ENCODE measurements at regions not wholly inside any gene's neighbourhood (a gene's known extent, or its start where the extent isn't known, plus 50 kb on each side); places are given as distances from the start of the nearest gene placed in this dataset.
"Not testable (repeated sequence)": the region's sequence is repeated elsewhere in the genome, so short reads cannot be mapped to it uniquely, and the experiment has no call there.

GRCh38 chr4:117014236-117014635 is 71.1 kb downstream of the TRAM1L1 start:
- H3K36me3 ChIP-seq (ENCODE audit: low read depth), result no peaks in the 10 kb centered on the region; the same call in 1 of the 2 replicates
- H3F3A ChIP-seq (ENCODE audit: insufficient read depth), result no peaks in the 10 kb centered on the region
- no peak overlapping the region for H3K4me2 ChIP-seq (ENCODE audit: unreplicated experiment)
- H3K9ac ChIP-seq, result no peak overlapping the region
- 24 to 26% methylated on average over 3 of the region's 3 CpGs for WGBS, 2 experiments (ENCODE audit: low coverage in 1 of 2, low lambda C conversion rate in 2 of 2, missing lambda C conversion rate in 2 of 2)
- H2AFZ ChIP-seq, result no peak overlapping the region
- in situ Hi-C loops (cut with MboI), result no loop called here
- no peak overlapping the region for H3K27ac ChIP-seq
- no peaks in the 10 kb centered on the region for H3K27me3 ChIP-seq (replicated peaks; ENCODE audit: insufficient read depth)
- DNase-seq, result no peak
- no peaks in the 10 kb centered on the region for H3K9me2 ChIP-seq (ENCODE audit: insufficient read depth)
- no peaks in the 10 kb centered on the region for H3K9me3 ChIP-seq (ENCODE audit: low read depth)
- TF ChIP-seq EZH2phosphoT487 (IDR thresholded peaks at IDR 0.05; ENCODE audit: insufficient read depth, low read depth) (no peak), EZH2 (IDR thresholded peaks at IDR 0.05; ENCODE audit: insufficient read depth, poor library complexity, severe bottlenecking) (no peak)
- no peaks in the 10 kb centered on the region for H3K79me2 ChIP-seq (ENCODE audit: insufficient read depth)
- H4K20me1 ChIP-seq (ENCODE audit: insufficient read depth), result no peaks in the 10 kb centered on the region
- no peak overlapping the region for H3K4me3 ChIP-seq
- no peaks in the 10 kb centered on the region for H3K4me1 ChIP-seq (ENCODE audit: insufficient read depth)

DNA sequence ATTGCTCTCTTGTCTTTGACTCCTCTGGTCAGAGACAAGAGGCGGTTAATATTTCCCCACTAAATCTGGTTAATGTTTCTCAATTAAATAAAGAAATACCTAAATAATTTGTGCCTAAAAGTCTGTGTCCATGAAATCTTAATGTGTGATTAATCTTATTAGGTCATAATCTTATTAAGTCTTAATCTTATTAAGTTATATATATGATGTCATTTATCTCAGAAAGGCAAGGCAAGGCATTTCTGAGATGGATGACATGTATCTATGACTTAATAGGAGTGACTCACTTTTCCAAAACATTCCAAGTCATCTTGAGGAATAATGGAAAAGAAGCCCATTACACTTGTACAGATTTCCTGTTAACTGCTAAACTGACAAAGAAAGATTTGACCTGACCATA is 74.7 kb downstream of the TRAM1L1 start:
- Histone ChIP-seq H3K4me1 (ENCODE audit: insufficient read depth) (no peaks in the 10 kb centered on the region), H3K27me3 (replicated peaks; ENCODE audit: insufficient read depth) (no peaks in the 10 kb centered on the region), H3K36me3 (ENCODE audit: low read depth) (no peaks in the 10 kb centered on the region; the same call in 1 of the 2 replicates), H3K4me2 (ENCODE audit: unreplicated experiment) (no peak overlapping the region), H3K9me2 (ENCODE audit: insufficient read depth) (no peaks in the 10 kb centered on the region), H3K4me3 (no peak overlapping the region), H2AFZ (no peak overlapping the region), H3K9me3 (ENCODE audit: low read depth) (no peaks in the 10 kb centered on the region), H4K20me1 (ENCODE audit: insufficient read depth) (no peaks in the 10 kb centered on the region), H3F3A (ENCODE audit: insufficient read depth) (no peaks in the 10 kb centered on the region), H3K27ac (no peak overlapping the region), H3K79me2 (ENCODE audit: insufficient read depth) (no peaks in the 10 kb centered on the region), H3K9ac (no peak overlapping the region)
- in situ Hi-C loops (cut with MboI), result no loop called here
- TF ChIP-seq EZH2phosphoT487 (IDR thresholded peaks at IDR 0.05; ENCODE audit: insufficient read depth, low read depth), result no peak
- no peak for TF ChIP-seq EZH2 (IDR thresholded peaks at IDR 0.05; ENCODE audit: insufficient read depth, poor library complexity, severe bottlenecking)
- DNase-seq, result no peak
- 63% methylated on average over 1 of the region's 1 CpG for WGBS, 2 experiments (ENCODE audit: low coverage in 1 of 2, low lambda C conversion rate in 2 of 2, missing lambda C conversion rate in 2 of 2)

DNA sequence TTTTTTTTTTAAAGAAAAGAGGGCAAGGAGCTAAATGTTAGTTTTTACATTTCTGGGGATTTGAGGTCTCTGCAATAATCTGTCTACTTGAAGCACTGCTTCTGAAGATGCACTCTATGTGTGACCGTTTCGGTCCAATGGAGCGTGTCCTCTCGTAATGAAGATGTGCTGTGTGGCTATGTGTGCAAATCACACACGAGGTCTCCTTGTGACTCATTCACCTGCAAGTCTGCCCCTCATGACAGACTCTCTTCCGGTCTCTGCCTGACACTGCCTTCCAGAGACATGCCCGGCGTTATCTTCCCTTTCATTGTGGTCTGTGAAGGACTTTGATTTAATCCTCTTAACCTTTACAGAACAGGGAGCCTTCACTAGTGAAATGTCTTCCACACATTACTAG is 84.3 kb downstream of the TRAM1L1 start:
- H3K79me2 ChIP-seq (ENCODE audit: insufficient read depth), result no peaks in the 10 kb centered on the region
- H2AFZ ChIP-seq, result no peak overlapping the region
- peaks cover 3% of the 10 kb centered on the region for H3K9me3 ChIP-seq (ENCODE audit: low read depth)
- no peak overlapping the region for H3K9ac ChIP-seq
- H3K27ac ChIP-seq, result no peak overlapping the region
- 48 to 56% methylated on average over 8 of the region's 8 CpGs for WGBS, 2 experiments (ENCODE audit: low coverage in 1 of 2, low lambda C conversion rate in 2 of 2, missing lambda C conversion rate in 2 of 2)
- no peaks in the 10 kb centered on the region for H3F3A ChIP-seq (ENCODE audit: insufficient read depth)
- no peak overlapping the region for H3K4me2 ChIP-seq (ENCODE audit: unreplicated experiment)
- H3K4me3 ChIP-seq, result no peak overlapping the region
- no peaks in the 10 kb centered on the region for H3K36me3 ChIP-seq (ENCODE audit: low read depth)
- no peaks in the 10 kb centered on the region for H4K20me1 ChIP-seq (ENCODE audit: insufficient read depth)
- no peaks in the 10 kb centered on the region for H3K4me1 ChIP-seq (ENCODE audit: insufficient read depth)
- in situ Hi-C loops (cut with MboI), result no loop called here
- no peaks in the 10 kb centered on the region for H3K9me2 ChIP-seq (ENCODE audit: insufficient read depth)
- no peaks in the 10 kb centered on the region for H3K27me3 ChIP-seq (replicated peaks; ENCODE audit: insufficient read depth)
- TF ChIP-seq EZH2phosphoT487 (IDR thresholded peaks at IDR 0.05; ENCODE audit: insufficient read depth, low read depth) (no peak), EZH2 (IDR thresholded peaks at IDR 0.05; ENCODE audit: insufficient read depth, poor library complexity, severe bottlenecking) (no peak)
- DNase-seq, result no peak

DNA sequence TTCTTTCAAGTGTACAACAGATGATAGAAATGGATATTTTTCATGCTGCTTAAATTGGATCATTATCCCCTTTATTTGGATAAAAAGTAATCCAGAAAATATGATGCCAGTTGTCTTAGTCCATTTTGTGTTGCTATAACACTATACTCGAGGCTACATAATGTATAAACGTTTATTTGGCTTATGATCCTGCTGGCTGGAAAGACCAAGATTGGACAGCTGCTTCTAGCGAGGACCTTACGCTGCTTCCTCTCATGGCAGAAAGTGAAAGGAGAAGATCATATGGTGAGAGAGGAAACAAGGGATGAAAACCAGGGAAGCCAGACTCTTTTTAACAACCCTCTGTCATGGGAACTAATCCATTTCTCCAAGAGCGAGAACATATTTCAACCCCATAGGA is 102.7 kb downstream of the TRAM1L1 start:
- H3K27me3 ChIP-seq (replicated peaks; ENCODE audit: insufficient read depth), result no peaks in the 10 kb centered on the region
- WGBS, 2 experiments (ENCODE audit: low coverage in 1 of 2, low lambda C conversion rate in 2 of 2, missing lambda C conversion rate in 2 of 2), result 8 to 9% methylated on average over 5 of the region's 5 CpGs
- no peak overlapping the region for H3K27ac ChIP-seq
- no peak overlapping the region for H2AFZ ChIP-seq
- no peaks in the 10 kb centered on the region for H3F3A ChIP-seq (ENCODE audit: insufficient read depth)
- H3K9ac ChIP-seq, result no peak overlapping the region
- H3K9me2 ChIP-seq (ENCODE audit: insufficient read depth), result no peaks in the 10 kb centered on the region
- no peak for TF ChIP-seq EZH2 (IDR thresholded peaks at IDR 0.05; ENCODE audit: insufficient read depth, poor library complexity, severe bottlenecking)
- TF ChIP-seq EZH2phosphoT487 (IDR thresholded peaks at IDR 0.05; ENCODE audit: insufficient read depth, low read depth), result no peak
- H4K20me1 ChIP-seq (ENCODE audit: insufficient read depth), result no peaks in the 10 kb centered on the region
- H3K9me3 ChIP-seq (ENCODE audit: low read depth), result no peaks in the 10 kb centered on the region
- no peaks in the 10 kb centered on the region for H3K79me2 ChIP-seq (ENCODE audit: insufficient read depth)
- H3K4me3 ChIP-seq, result no peak overlapping the region
- in situ Hi-C loops (cut with MboI), result no loop called here
- H3K4me1 ChIP-seq (ENCODE audit: insufficient read depth), result no peaks in the 10 kb centered on the region
- H3K4me2 ChIP-seq (ENCODE audit: unreplicated experiment), result no peak overlapping the region
- no peaks in the 10 kb centered on the region for H3K36me3 ChIP-seq (ENCODE audit: low read depth)
- DNase-seq, result no peak

GRCh38 chr4:116980436-116980835 is 104.9 kb downstream of the TRAM1L1 start:
- H3K36me3 ChIP-seq (ENCODE audit: low read depth); H3K9me3 ChIP-seq (ENCODE audit: low read depth); H3K4me2 ChIP-seq (ENCODE audit: unreplicated experiment); H3K9ac ChIP-seq; H3K9me2 ChIP-seq (ENCODE audit: insufficient read depth); in situ Hi-C loops (cut with MboI); H3K27ac ChIP-seq; H4K20me1 ChIP-seq (ENCODE audit: insufficient read depth); H3K4me3 ChIP-seq; DNase-seq; H3K79me2 ChIP-seq (ENCODE audit: insufficient read depth); H2AFZ ChIP-seq; H3K27me3 ChIP-seq (replicated peaks; ENCODE audit: insufficient read depth); H3F3A ChIP-seq (ENCODE audit: insufficient read depth); H3K4me1 ChIP-seq (ENCODE audit: insufficient read depth): not testable (repeated sequence)
- 59 to 67% methylated on average over 12 of the region's 12 CpGs for WGBS, 2 experiments (ENCODE audit: low coverage in 1 of 2, low lambda C conversion rate in 2 of 2, missing lambda C conversion rate in 2 of 2)

Measured in GM23248 (cell line).